Sigmoid colon (tissue), 3 donors: ENCODE measurements at regions not wholly inside any gene's neighbourhood (a gene's known extent, or its start where the extent isn't known, plus 50 kb on each side); places are given as distances from the start of the nearest gene placed in this dataset.

ENCODE experiments used
- CTCF ChIP-seq, 4 experiments: fragments of 450-650 bp in 3 of 4; fragments of 200-600 bp in 1 of 4; IDR thresholded peaks; one replicate each; pipeline ENCODE4 v1.5.1; 2016 to 2019; ENCODE audit warnings: antibody characterized with exemption in 4 of 4, mild to moderate bottlenecking in 3 of 4, moderate library complexity in 2 of 4
- POLR2A ChIP-seq, 2 donors: fragments of 450-650 bp; IDR thresholded peaks; one replicate each; pipeline ENCODE4 v1.6.1; 2016; ENCODE audit warnings: antibody characterized with exemption in 2 of 2, mild to moderate bottlenecking in 2 of 2, moderate library complexity in 2 of 2

GRCh38 chr7:22962775-22963350, 51.1 kb downstream of the HYCC1 start:
- TF ChIP-seq CTCF (IDR thresholded peaks at IDR 0.05) (no peak), POLR2A (IDR thresholded peaks at IDR 0.05) (no peak)
